K562 (cell line): ENCODE measurements at regions not wholly inside any gene's neighbourhood (a gene's known extent, or its start where the extent isn't known, plus 50 kb on each side); places are given as distances from the start of the nearest gene placed in this dataset.
"Not testable (repeated sequence)": the region's sequence is repeated elsewhere in the genome, so short reads cannot be mapped to it uniquely, and the experiment has no call there.

Source experiments
- ATAC-seq: fragments of 200-7000 bp; cut with Tn5 transposase; 3 replicates; pipeline ENCODE4 v1.9.1; 2020; ENCODE audit warnings: moderate library complexity
- BruUV-seq: library from RNA; stranded (reverse); fragments of 400-500 nt; replicated peaks from 2 replicates; lab custom pipeline; 2021; lab: Mats Ljungman, UMichigan
- CTCF ChIA-PET: fragments of 300-600 bp; formaldehyde crosslinking; extraction: SDS; loops from one replicate; lab custom pipeline; 2021; ENCODE audit warnings: low intra/inter-chr PET ratio; lab: Yijun Ruan, JAX
- POLR2A ChIA-PET: fragments of 300-600, 350-650 bp; sonication (Branson Sonifier 250); formaldehyde crosslinking; extraction: SDS; loops from one replicate; lab custom pipeline; 2021; ENCODE audit warnings: antibody characterized with exemption, inconsistent platforms; lab: Yijun Ruan, JAX
- DNase-seq, 4 experiments: peaks; one replicate each; pipeline versions ENCODE4 v3.0.0 to v3.0.0-alpha.2; 2011 to 2018; ENCODE audit warnings: low spot score in 3 of 4, mixed read lengths in 3 of 4; ENCODE audit errors: extremely low read depth in 1 of 4
- FAIRE-seq: peaks from 2 replicates; lab custom pipeline; 2011; peaks lifted over from hg19 to GRCh38; lab: Jason Lieb, UNC
- H2AFZ ChIP-seq: 2 replicates; pipeline ENCODE4 v1.6.0; 2011; ENCODE audit warnings: low read depth, low read length, control low read depth, inconsistent platforms
- H3K27ac ChIP-seq: fragments of 200-600 bp; 3 replicates; pipeline ENCODE4 v1.8.0; 2011; ENCODE audit warnings: low read depth, mild to moderate bottlenecking, control low read depth, inconsistent platforms, low read length, moderate library complexity, mixed read lengths; ENCODE audit errors: extremely low read depth
- H3K27me3 ChIP-seq, 2 experiments: fragments of 300-600 bp in 1 of 2; 2 replicates in 1 of 2; 3 replicates in 1 of 2; pipeline versions ENCODE4 v1.6.0 to v1.8.0; 2011; ENCODE audit warnings: inconsistent platforms in 2 of 2, low read length in 2 of 2, mild to moderate bottlenecking in 1 of 2, mixed read lengths in 1 of 2, moderate library complexity in 1 of 2; ENCODE audit not compliant: control insufficient read depth in 2 of 2, insufficient read depth in 2 of 2
- H3K36me3 ChIP-seq: fragments of 300-600 bp; 3 replicates; pipeline ENCODE4 v1.8.0; 2011; ENCODE audit warnings: mild to moderate bottlenecking, low read length, inconsistent platforms; ENCODE audit not compliant: control insufficient read depth, insufficient read depth
- H3K4me1 ChIP-seq, 2 experiments: fragments of 200-600 bp in 1 of 2; replicated peaks in 1 of 2; 2 replicates in 1 of 2; 3 replicates in 1 of 2; pipeline versions ENCODE4 v1.5.1 to v1.8.0; 2011; ENCODE audit warnings: inconsistent platforms in 2 of 2, low read length in 2 of 2, mild to moderate bottlenecking in 1 of 2, mixed read lengths in 1 of 2, moderate library complexity in 1 of 2; ENCODE audit not compliant: control insufficient read depth in 2 of 2, insufficient read depth in 2 of 2
- H3K4me2 ChIP-seq: 2 replicates; pipeline ENCODE4 v1.6.1; 2011; ENCODE audit warnings: low read length, control low read depth, inconsistent platforms, mixed read lengths; ENCODE audit not compliant: insufficient read depth
- H3K4me3 ChIP-seq: fragments of 200-600 bp; sonication (generic), shearing (Covaris generic); 2 replicates; pipeline ENCODE4 v1.5.1; 2016; ENCODE audit warnings: control low read depth, inconsistent platforms
- H3K79me2 ChIP-seq: fragments of 200-600 bp; 3 replicates; pipeline ENCODE4 v1.8.0; 2011; ENCODE audit warnings: low read length, inconsistent platforms; ENCODE audit not compliant: control insufficient read depth, insufficient read depth
- H3K9ac ChIP-seq, 2 experiments: 2 replicates each; pipeline versions ENCODE4 v1.6.0 to v1.6.1; 2011; ENCODE audit warnings: low read depth in 2 of 2, low read length in 2 of 2, control low read depth in 1 of 2, inconsistent platforms in 1 of 2, mild to moderate bottlenecking in 1 of 2, mixed read lengths in 1 of 2; ENCODE audit not compliant: insufficient read depth in 1 of 2
- H3K9me1 ChIP-seq: one replicate; pipeline ENCODE4 v1.6.0; 2011; ENCODE audit warnings: inconsistent platforms, mild to moderate bottlenecking, low read length, moderate library complexity; ENCODE audit not compliant: control insufficient read depth, insufficient read depth
- H3K9me3 ChIP-seq: replicated peaks from 2 replicates; pipeline ENCODE4 v1.5.1; 2011; ENCODE audit warnings: low read depth, low read length, inconsistent platforms; ENCODE audit not compliant: control insufficient read depth, insufficient read depth
- H4K20me1 ChIP-seq: replicated peaks from 2 replicates; pipeline ENCODE4 v1.6.1; 2011; ENCODE audit warnings: low read length, inconsistent platforms, mixed read lengths; ENCODE audit not compliant: control insufficient read depth, insufficient read depth
- ZC3H11A ChIP-seq: IDR thresholded peaks from 2 replicates; pipeline ENCODE4 v1.6.1; 2012; ENCODE audit warnings: low read depth, low read length, improper control_type of control experiment
- ZNF551 ChIP-seq: fragments of 250-450 bp; sonication (Bioruptor Pico); IDR thresholded peaks from 2 replicates; pipeline ENCODE4 v1.5.0; 2021; ENCODE audit warnings: mild to moderate bottlenecking, moderate library complexity
- ZNF583 ChIP-seq: fragments of 250-450 bp; sonication (Bioruptor Pico); IDR thresholded peaks from 2 replicates; pipeline ENCODE4 v1.4.0; 2020
- WGBS: fragments of 100-300 bp; shearing (Covaris generic); methylation state at CpG from one replicate; pipeline ENCODE4 v1.1.6; 2016; ENCODE audit warnings: low coverage, mixed read lengths; ENCODE audit not compliant: insufficient coverage; ENCODE audit errors: missing lambda C conversion rate; 5-methylcytosine and 5-hydroxymethylcytosine counted together
- in situ Hi-C: fragments of 300-500 bp; cut with MboI; formaldehyde crosslinking; loops from 4 replicates; pipeline ENCODE4 v1.15.0; 2018; ENCODE audit warnings: inconsistent platforms, mixed read lengths
- intact Hi-C: fragments of 100-400 bp; cut with micrococcal nuclease; formaldehyde crosslinking; loops from 2 replicates; pipeline ENCODE4 v1.14.2; 2022

DNA sequence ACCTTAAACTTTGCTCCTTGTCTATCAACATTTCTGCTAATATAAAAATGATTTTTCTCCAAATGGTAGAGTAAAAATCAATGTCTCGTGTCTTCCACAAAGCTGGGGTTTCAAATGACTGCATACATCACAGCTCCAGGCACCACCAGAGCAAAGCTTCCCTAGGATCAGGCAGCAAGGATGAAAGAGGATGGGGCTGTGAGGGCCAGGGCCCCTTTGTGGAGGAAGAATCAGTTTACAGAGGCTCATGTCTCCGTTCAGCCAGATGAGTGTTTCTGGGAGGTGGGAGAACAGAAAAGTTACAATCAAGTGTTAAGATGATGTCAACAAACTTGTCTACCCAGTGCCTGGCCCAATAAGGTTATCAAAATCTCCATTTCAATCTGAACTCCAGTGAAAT is 105.5 kb downstream of the BDH1 start:
- Histone ChIP-seq H3K4me3 (no peak overlapping the region), H4K20me1 (no peaks in the 10 kb centered on the region), H3K9me3 (no peaks in the 10 kb centered on the region), H3K9me1 (no peaks in the 10 kb centered on the region), H3K27ac (no peak overlapping the region), H3K4me2 (no peak overlapping the region), H2AFZ (no peak overlapping the region), H3K27me3 (peaks cover 3 to 12% of the 10 kb centered on the region in 2 experiments; a peak in 4 of 5 replicates), H3K4me1 (peaks cover 6 to 10% of the 10 kb centered on the region in 2 experiments; a peak in 4 of 5 replicates), H3K79me2 (no peaks in the 10 kb centered on the region), H3K9ac (no peak overlapping the region), H3K36me3 (no peaks in the 10 kb centered on the region)
- in situ Hi-C loops (no loop called here), intact Hi-C loops (loop anchor here (10.0 kb wide), 1 partner anchor 196 kb away; no protein-coding TSS in a partner anchor)
- DNase-seq (no peak), ATAC-seq (no peak), FAIRE-seq (no peak)
- TF ChIP-seq ZNF583 (CRISPR knock-in tag): no peak
- TF ChIP-seq ZC3H11A: no peak
- TF ChIP-seq ZNF551: no peak
- ChIA-PET CTCF (no interaction called here), POLR2A (no interaction called here)
- WGBS: 51% methylated on average over 2 of the region's 2 CpGs
- no TSS peak for BruUV-seq

DNA sequence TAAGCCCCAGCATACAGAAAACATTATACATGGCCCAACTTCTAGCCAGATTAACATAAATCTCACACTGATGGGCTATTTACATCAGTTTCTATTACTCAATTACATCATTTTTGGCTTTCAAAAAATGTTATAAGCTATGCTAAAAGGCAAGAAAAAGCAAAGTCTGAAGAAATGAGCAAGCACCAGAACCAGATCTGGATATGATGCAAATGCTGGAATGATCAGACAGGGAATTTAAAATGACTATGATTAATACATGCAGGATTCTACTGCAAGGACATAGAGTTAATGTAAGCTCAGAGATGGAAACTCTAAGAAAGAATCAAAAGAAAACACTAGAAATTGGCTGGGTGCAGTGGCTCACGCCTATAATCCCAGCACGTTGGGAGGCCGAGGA is 106.6 kb downstream of the BDH1 start:
- H3K27ac ChIP-seq, H3K9ac ChIP-seq, H3K27me3 ChIP-seq, H2AFZ ChIP-seq, H3K4me3 ChIP-seq, FAIRE-seq, H4K20me1 ChIP-seq, in situ Hi-C loops, H3K9me3 ChIP-seq, H3K9me1 ChIP-seq, DNase-seq, H3K79me2 ChIP-seq, intact Hi-C loops, H3K36me3 ChIP-seq, CTCF ChIA-PET, ATAC-seq, POLR2A ChIA-PET, BruUV-seq, H3K4me2 ChIP-seq: not testable (repeated sequence)
- peaks cover 13 to 21% of the 10 kb centered on the region in 2 experiments for H3K4me1 ChIP-seq
- 81% methylated on average over 3 of the region's 3 CpGs for WGBS
